GM23338 (cell line): ENCODE measurements at regions not wholly inside any gene's neighbourhood (a gene's known extent, or its start where the extent isn't known, plus 50 kb on each side); places are given as distances from the start of the nearest gene placed in this dataset.
"Not testable (repeated sequence)": the region's sequence is repeated elsewhere in the genome, so short reads cannot be mapped to it uniquely, and the experiment has no call there.

ENCODE experiments used
- ATAC-seq: fragments of 200-7000 bp; cut with Tn5 transposase; 3 replicates; pipeline ENCODE4 v1.9.1; 2020
- DNase-seq: peaks from one replicate; pipeline ENCODE4 v3.0.0-alpha.2; 2015; ENCODE audit warnings: low spot score
- H2AFZ ChIP-seq: fragments of 200-600 bp; sonication (generic); 2 replicates; pipeline ENCODE4 v1.8.0; 2016; ENCODE audit warnings: antibody characterized with exemption, mild to moderate bottlenecking, moderate library complexity
- H3F3A ChIP-seq: fragments of 200-600 bp; sonication (generic); replicated peaks from 2 replicates; pipeline ENCODE4 v1.8.0; 2017; ENCODE audit warnings: antibody characterized with exemption, mixed run types, low read depth
- H3K27ac ChIP-seq: fragments of 200-600 bp; sonication (generic); 2 replicates; pipeline ENCODE4 v1.6.1; 2016; ENCODE audit warnings: low read depth
- H3K27me3 ChIP-seq: fragments of 200-600 bp; sonication (generic); 2 replicates; pipeline ENCODE4 v1.8.0; 2016; ENCODE audit warnings: mild to moderate bottlenecking, mixed run types, moderate library complexity; ENCODE audit not compliant: insufficient read depth
- H3K36me3 ChIP-seq: fragments of 200-600 bp; sonication (generic); 2 replicates; pipeline ENCODE4 v1.8.0; 2016; ENCODE audit warnings: mild to moderate bottlenecking; ENCODE audit not compliant: insufficient read depth
- H3K4me1 ChIP-seq: fragments of 200-600 bp; sonication (generic); 2 replicates; pipeline ENCODE4 v1.8.0; 2016; ENCODE audit warnings: mild to moderate bottlenecking, moderate library complexity; ENCODE audit not compliant: insufficient read depth
- H3K4me2 ChIP-seq: fragments of 200-600 bp; sonication (generic); 2 replicates; pipeline ENCODE4 v1.7.1; 2017; ENCODE audit warnings: mixed run types
- H3K4me3 ChIP-seq: fragments of 200-600 bp; sonication (generic); 2 replicates; pipeline ENCODE4 v1.6.1; 2016; ENCODE audit warnings: mixed run types
- H3K79me2 ChIP-seq: fragments of 200-600 bp; sonication (generic); replicated peaks from 2 replicates; pipeline ENCODE4 v1.8.0; 2017; ENCODE audit warnings: mild to moderate bottlenecking; ENCODE audit not compliant: insufficient read depth
- H3K9me2 ChIP-seq: fragments of 200-600 bp; sonication (generic); 2 replicates; pipeline ENCODE4 v1.8.0; 2017; ENCODE audit not compliant: insufficient read depth
- H4K20me1 ChIP-seq: fragments of 200-600 bp; sonication (generic); replicated peaks from 2 replicates; pipeline ENCODE4 v1.8.0; 2017; ENCODE audit warnings: mild to moderate bottlenecking; ENCODE audit not compliant: insufficient read depth
- H3K27ac Mint-ChIP-seq: 2 replicates; pipeline ENCODE4 v1.8.0; 2020; ENCODE audit warnings: inconsistent platforms, mild to moderate bottlenecking, moderate library complexity, mixed read lengths
- H3K27me3 Mint-ChIP-seq: 3 replicates; pipeline ENCODE4 v1.8.0; 2022; ENCODE audit warnings: low read depth, mild to moderate bottlenecking, moderate library complexity, mixed read lengths, inconsistent platforms; ENCODE audit not compliant: insufficient read depth, poor library complexity
- H3K36me3 Mint-ChIP-seq: 3 replicates; pipeline ENCODE4 v1.8.0; 2021; ENCODE audit warnings: low read depth, mild to moderate bottlenecking, inconsistent platforms, moderate library complexity, mixed read lengths
- H3K4me1 Mint-ChIP-seq: 3 replicates; pipeline ENCODE4 v1.8.0; 2020; ENCODE audit warnings: mild to moderate bottlenecking, inconsistent platforms, mixed read lengths
- H3K4me3 Mint-ChIP-seq: 3 replicates; pipeline ENCODE4 v1.8.0; 2021; ENCODE audit warnings: moderate library complexity, mild to moderate bottlenecking, inconsistent platforms, mixed read lengths
- H3K9me3 Mint-ChIP-seq: 3 replicates; pipeline ENCODE4 v1.8.0; 2020; ENCODE audit warnings: moderate library complexity, mild to moderate bottlenecking, inconsistent platforms, mixed read lengths
- CREB1 ChIP-seq: fragments of 250-450 bp; sonication (Bioruptor Pico); IDR thresholded peaks from 2 replicates; pipeline ENCODE4 v1.5.0; 2020; ENCODE audit warnings: low read depth, mild to moderate bottlenecking, moderate library complexity
- JUNB ChIP-seq: IDR thresholded peaks from one replicate; pipeline ENCODE4 v1.6.1; 2016; ENCODE audit warnings: antibody characterized with exemption; ENCODE audit not compliant: unreplicated experiment
- NANOG ChIP-seq: IDR thresholded peaks from 2 replicates; pipeline ENCODE4 v1.6.1; 2016; ENCODE audit warnings: antibody characterized with exemption, borderline replicate concordance
- POLR2AphosphoS5 ChIP-seq: IDR thresholded peaks from 2 replicates; pipeline ENCODE4 v1.6.1; 2016; ENCODE audit warnings: antibody characterized with exemption, low read depth
- STAT1 ChIP-seq: IDR thresholded peaks from one replicate; pipeline ENCODE4 v1.6.1; 2016; ENCODE audit warnings: antibody characterized with exemption; ENCODE audit not compliant: unreplicated experiment
- ZNF114 ChIP-seq: fragments of 250-450 bp; sonication (Bioruptor Pico); IDR thresholded peaks from 2 replicates; pipeline ENCODE4 v1.5.0; 2020; ENCODE audit warnings: mild to moderate bottlenecking, moderate library complexity
- ZNF331 ChIP-seq: fragments of 250-450 bp; sonication (Bioruptor Pico); IDR thresholded peaks from 2 replicates; pipeline ENCODE4 v1.5.0; 2020; ENCODE audit warnings: low read depth, mild to moderate bottlenecking, moderate library complexity
- TF ChIP-seq, protein P1 (sequence below): fragments of 250-450 bp; sonication (Bioruptor Pico); IDR thresholded peaks from 2 replicates; pipeline ENCODE4 v1.5.0; 2020; ENCODE audit warnings: mild to moderate bottlenecking, moderate library complexity
- TF ChIP-seq, protein P2 (sequence below), 2 experiments: fragments of 200-600 bp in 1 of 2; sonication (generic) in 1 of 2; conservative IDR thresholded peaks; 2 replicates each; pipeline versions ENCODE4 v1.5.1 to v1.6.1; 2016 to 2017; ENCODE audit warnings: antibody characterized with exemption in 2 of 2, low read depth in 2 of 2, mild to moderate bottlenecking in 2 of 2, moderate library complexity in 1 of 2
- TF ChIP-seq, protein P3 (sequence below): IDR thresholded peaks from one replicate; pipeline ENCODE4 v1.6.1; 2018; ENCODE audit warnings: antibody characterized with exemption; ENCODE audit not compliant: unreplicated experiment

DNA sequence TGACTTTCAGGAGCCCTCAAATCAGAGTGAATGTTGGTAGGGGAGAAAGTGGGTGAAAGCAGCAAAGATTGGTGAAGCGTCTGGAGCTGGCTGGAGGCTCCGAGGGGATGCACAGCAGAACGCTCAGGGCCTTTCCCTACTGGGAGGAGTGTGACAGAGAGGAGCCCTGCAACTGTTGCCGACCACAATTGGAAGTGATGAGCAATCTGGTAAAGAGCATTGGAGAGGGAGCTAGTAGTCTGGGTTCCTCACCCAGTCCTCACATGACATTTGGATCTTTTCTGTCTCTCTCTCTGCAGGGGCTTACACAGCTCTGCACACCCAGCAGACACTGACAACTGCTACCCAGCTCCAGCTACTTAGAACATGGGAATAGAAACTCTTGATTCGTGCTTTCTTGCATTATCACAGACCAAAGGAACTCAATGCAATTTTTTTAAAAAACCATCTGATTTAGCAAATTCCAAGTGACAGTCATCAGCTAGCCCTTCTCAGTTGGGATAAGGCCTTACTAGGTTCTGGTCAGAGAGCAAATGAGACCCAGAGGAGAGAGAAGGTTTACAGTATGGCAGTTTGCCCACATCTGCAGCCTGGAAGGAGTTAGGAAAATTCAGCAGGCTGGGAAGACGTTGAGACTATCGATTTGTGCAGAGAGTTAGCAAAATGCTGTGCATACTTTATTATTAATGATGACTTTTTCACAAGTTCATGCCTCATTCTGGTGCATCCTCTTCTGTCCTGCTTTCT is 278.0 kb upstream of the PLET1 start:
- Histone ChIP-seq H3K27ac (no peak overlapping the region), H3K9me2 (peaks cover 11% of the 10 kb centered on the region), H3K4me3 (no peak overlapping the region), H3K4me1 (peaks cover 11% of the 10 kb centered on the region; the same call in 1 of the 2 replicates), H3K36me3 (peaks cover 3% of the 10 kb centered on the region; the same call in 1 of the 2 replicates), H3K4me2 (no peak overlapping the region), H2AFZ (no peak overlapping the region; the same call in 1 of the 2 replicates), H3K79me2 (no peaks in the 10 kb centered on the region), H4K20me1 (no peaks in the 10 kb centered on the region), H3K27me3 (no peaks in the 10 kb centered on the region), H3F3A (no peaks in the 10 kb centered on the region)
- ATAC-seq: no peak
- Mint-ChIP-seq H3K9me3 (peaks cover 16% of the 10 kb centered on the region), H3K27ac (no peak overlapping the region), H3K4me1 (no peaks in the 10 kb centered on the region; the same call in 2 of the 3 replicates), H3K4me3 (no peak overlapping the region), H3K36me3 (peaks cover 15% of the 10 kb centered on the region), H3K27me3 (no peaks in the 10 kb centered on the region)
- DNase-seq: no peak
- no peak for TF ChIP-seq JUNB
- no peak for TF ChIP-seq CREB1 (CRISPR knock-in tag)
- TF ChIP-seq, protein P1, sequence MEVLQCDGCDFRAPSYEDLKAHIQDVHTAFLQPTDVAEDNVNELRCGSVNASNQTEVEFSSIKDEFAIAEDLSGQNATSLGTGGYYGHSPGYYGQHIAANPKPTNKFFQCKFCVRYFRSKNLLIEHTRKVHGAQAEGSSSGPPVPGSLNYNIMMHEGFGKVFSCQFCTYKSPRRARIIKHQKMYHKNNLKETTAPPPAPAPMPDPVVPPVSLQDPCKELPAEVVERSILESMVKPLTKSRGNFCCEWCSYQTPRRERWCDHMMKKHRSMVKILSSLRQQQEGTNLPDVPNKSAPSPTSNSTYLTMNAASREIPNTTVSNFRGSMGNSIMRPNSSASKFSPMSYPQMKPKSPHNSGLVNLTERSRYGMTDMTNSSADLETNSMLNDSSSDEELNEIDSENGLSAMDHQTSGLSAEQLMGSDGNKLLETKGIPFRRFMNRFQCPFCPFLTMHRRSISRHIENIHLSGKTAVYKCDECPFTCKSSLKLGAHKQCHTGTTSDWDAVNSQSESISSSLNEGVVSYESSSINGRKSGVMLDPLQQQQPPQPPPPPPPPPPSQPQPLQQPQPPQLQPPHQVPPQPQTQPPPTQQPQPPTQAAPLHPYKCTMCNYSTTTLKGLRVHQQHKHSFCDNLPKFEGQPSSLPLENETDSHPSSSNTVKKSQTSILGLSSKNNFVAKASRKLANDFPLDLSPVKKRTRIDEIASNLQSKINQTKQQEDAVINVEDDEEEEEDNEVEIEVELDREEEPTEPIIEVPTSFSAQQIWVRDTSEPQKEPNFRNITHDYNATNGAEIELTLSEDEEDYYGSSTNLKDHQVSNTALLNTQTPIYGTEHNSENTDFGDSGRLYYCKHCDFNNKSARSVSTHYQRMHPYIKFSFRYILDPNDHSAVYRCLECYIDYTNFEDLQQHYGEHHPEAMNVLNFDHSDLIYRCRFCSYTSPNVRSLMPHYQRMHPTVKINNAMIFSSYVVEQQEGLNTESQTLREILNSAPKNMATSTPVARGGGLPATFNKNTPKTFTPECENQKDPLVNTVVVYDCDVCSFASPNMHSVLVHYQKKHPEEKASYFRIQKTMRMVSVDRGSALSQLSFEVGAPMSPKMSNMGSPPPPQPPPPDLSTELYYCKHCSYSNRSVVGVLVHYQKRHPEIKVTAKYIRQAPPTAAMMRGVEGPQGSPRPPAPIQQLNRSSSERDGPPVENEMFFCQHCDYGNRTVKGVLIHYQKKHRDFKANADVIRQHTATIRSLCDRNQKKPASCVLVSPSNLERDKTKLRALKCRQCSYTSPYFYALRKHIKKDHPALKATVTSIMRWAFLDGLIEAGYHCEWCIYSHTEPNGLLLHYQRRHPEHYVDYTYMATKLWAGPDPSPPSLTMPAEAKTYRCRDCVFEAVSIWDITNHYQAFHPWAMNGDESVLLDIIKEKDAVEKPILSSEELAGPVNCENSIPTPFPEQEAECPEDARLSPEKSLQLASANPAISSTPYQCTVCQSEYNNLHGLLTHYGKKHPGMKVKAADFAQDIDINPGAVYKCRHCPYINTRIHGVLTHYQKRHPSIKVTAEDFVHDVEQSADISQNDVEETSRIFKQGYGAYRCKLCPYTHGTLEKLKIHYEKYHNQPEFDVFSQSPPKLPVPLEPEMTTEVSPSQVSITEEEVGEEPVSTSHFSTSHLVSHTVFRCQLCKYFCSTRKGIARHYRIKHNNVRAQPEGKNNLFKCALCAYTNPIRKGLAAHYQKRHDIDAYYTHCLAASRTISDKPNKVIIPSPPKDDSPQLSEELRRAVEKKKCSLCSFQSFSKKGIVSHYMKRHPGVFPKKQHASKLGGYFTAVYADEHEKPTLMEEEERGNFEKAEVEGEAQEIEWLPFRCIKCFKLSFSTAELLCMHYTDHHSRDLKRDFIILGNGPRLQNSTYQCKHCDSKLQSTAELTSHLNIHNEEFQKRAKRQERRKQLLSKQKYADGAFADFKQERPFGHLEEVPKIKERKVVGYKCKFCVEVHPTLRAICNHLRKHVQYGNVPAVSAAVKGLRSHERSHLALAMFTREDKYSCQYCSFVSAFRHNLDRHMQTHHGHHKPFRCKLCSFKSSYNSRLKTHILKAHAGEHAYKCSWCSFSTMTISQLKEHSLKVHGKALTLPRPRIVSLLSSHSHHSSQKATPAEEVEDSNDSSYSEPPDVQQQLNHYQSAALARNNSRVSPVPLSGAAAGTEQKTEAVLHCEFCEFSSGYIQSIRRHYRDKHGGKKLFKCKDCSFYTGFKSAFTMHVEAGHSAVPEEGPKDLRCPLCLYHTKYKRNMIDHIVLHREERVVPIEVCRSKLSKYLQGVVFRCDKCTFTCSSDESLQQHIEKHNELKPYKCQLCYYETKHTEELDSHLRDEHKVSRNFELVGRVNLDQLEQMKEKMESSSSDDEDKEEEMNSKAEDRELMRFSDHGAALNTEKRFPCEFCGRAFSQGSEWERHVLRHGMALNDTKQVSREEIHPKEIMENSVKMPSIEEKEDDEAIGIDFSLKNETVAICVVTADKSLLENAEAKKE (CRISPR knock-in tag): no peak
- no peak for TF ChIP-seq NANOG
- TF ChIP-seq, protein P2, sequence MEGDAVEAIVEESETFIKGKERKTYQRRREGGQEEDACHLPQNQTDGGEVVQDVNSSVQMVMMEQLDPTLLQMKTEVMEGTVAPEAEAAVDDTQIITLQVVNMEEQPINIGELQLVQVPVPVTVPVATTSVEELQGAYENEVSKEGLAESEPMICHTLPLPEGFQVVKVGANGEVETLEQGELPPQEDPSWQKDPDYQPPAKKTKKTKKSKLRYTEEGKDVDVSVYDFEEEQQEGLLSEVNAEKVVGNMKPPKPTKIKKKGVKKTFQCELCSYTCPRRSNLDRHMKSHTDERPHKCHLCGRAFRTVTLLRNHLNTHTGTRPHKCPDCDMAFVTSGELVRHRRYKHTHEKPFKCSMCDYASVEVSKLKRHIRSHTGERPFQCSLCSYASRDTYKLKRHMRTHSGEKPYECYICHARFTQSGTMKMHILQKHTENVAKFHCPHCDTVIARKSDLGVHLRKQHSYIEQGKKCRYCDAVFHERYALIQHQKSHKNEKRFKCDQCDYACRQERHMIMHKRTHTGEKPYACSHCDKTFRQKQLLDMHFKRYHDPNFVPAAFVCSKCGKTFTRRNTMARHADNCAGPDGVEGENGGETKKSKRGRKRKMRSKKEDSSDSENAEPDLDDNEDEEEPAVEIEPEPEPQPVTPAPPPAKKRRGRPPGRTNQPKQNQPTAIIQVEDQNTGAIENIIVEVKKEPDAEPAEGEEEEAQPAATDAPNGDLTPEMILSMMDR (conservative IDR thresholded peaks at IDR 0.05; ENCODE audit: low read depth in 2 of 2): no peak
- TF ChIP-seq POLR2AphosphoS5: no peak
- TF ChIP-seq, protein P3, sequence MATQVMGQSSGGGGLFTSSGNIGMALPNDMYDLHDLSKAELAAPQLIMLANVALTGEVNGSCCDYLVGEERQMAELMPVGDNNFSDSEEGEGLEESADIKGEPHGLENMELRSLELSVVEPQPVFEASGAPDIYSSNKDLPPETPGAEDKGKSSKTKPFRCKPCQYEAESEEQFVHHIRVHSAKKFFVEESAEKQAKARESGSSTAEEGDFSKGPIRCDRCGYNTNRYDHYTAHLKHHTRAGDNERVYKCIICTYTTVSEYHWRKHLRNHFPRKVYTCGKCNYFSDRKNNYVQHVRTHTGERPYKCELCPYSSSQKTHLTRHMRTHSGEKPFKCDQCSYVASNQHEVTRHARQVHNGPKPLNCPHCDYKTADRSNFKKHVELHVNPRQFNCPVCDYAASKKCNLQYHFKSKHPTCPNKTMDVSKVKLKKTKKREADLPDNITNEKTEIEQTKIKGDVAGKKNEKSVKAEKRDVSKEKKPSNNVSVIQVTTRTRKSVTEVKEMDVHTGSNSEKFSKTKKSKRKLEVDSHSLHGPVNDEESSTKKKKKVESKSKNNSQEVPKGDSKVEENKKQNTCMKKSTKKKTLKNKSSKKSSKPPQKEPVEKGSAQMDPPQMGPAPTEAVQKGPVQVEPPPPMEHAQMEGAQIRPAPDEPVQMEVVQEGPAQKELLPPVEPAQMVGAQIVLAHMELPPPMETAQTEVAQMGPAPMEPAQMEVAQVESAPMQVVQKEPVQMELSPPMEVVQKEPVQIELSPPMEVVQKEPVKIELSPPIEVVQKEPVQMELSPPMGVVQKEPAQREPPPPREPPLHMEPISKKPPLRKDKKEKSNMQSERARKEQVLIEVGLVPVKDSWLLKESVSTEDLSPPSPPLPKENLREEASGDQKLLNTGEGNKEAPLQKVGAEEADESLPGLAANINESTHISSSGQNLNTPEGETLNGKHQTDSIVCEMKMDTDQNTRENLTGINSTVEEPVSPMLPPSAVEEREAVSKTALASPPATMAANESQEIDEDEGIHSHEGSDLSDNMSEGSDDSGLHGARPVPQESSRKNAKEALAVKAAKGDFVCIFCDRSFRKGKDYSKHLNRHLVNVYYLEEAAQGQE: no peak
- no peak for TF ChIP-seq ZNF114
- no peak for TF ChIP-seq STAT1
- TF ChIP-seq ZNF331 (CRISPR knock-in tag): no peak

DNA sequence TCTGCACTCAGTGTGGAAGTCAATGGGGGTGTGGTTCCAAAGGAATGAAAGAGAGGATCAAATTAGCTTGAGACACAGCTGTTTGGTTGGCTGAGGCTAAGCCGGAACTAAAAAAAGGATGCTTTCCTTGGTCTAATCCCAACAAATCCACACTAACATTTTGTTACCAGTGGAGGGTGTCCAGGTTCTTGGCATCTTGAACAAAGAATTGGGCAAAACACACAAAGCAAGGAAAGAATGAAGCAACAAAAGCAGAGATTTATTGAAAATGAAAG is 278.6 kb upstream of the PLET1 start:
- H3K79me2 ChIP-seq, H3K27ac Mint-ChIP-seq, H3K27ac ChIP-seq, H3K27me3 Mint-ChIP-seq, H3K4me3 ChIP-seq, ATAC-seq, H3K27me3 ChIP-seq, H3K36me3 ChIP-seq, H3K4me1 Mint-ChIP-seq, H3K4me3 Mint-ChIP-seq, H3F3A ChIP-seq, DNase-seq, H3K4me2 ChIP-seq, H4K20me1 ChIP-seq: not testable (repeated sequence)
- Mint-ChIP-seq H3K9me3 (peaks cover 16% of the 10 kb centered on the region), H3K36me3 (peaks cover 18% of the 10 kb centered on the region)
- peak overlapping the region; percentile 43; the same call in 1 of the 2 replicates for H2AFZ ChIP-seq
- H3K4me1 ChIP-seq: peaks cover 11% of the 10 kb centered on the region; the same call in 1 of the 2 replicates
- peaks cover 11% of the 10 kb centered on the region for H3K9me2 ChIP-seq
